ENCODE measurements at regions not wholly inside any gene's neighbourhood (a gene's known extent, or its start where the extent isn't known, plus 50 kb on each side); places are given as distances from the start of the nearest gene placed in this dataset.
A peak's percentile ranks its signal among the peaks of the same experiment; 100 is the strongest.

- Histone ChIP-seq H3K27me3 (replicated peaks in 1 of 2; ENCODE audit: control insufficient read depth in 2 of 2, insufficient read depth in 2 of 2, low read length in 1 of 2) (no peaks in the 10 kb centered on the region), H3K4me2 (ENCODE audit: control insufficient read depth, insufficient read depth) (peak overlapping the region; percentile 74; the same call in 1 of the 2 replicates), H3K27ac (ENCODE audit: control insufficient read depth, insufficient read depth) (no peak overlapping the region), H3K36me3 (ENCODE audit: control insufficient read depth in 2 of 2, insufficient read depth in 2 of 2, low read length in 1 of 2) (no peaks in the 10 kb centered on the region), H3K9ac (ENCODE audit: control insufficient read depth, insufficient read depth, low read length) (no peak overlapping the region), H3K4me1 (ENCODE audit: control insufficient read depth, insufficient read depth, low read length) (no peaks in the 10 kb centered on the region), H4K20me1 (ENCODE audit: control insufficient read depth, insufficient read depth) (no peaks in the 10 kb centered on the region), H2AFZ (ENCODE audit: control insufficient read depth, low read depth, low read length) (no peak overlapping the region), H3K79me2 (ENCODE audit: control insufficient read depth, insufficient read depth, low read length) (no peaks in the 10 kb centered on the region), H3K4me3 (no peak overlapping the region), H3K9me3 (replicated peaks; ENCODE audit: control insufficient read depth, insufficient read depth, low read length) (peaks cover 4% of the 10 kb centered on the region; the same call in 2 of the 3 replicates)
- in situ Hi-C loops (cut with MboI) (no loop called here), intact Hi-C loops (cut with micrococcal nuclease; ENCODE audit: unreplicated experiment) (no loop called here)
- no peak for FAIRE-seq
- no peak for DNase-seq (ENCODE audit: low read depth, low spot score)
- TF ChIP-seq KDM1A (IDR thresholded peaks at IDR 0.05; ENCODE audit: borderline replicate concordance): no peak
- TF ChIP-seq TARDBP (IDR thresholded peaks at IDR 0.05; ENCODE audit: borderline replicate concordance): no peak
- TF ChIP-seq TBL1XR1 (IDR thresholded peaks at IDR 0.05; ENCODE audit: low read depth, low read length): no peak
- TF ChIP-seq GATAD2B (conservative IDR thresholded peaks at IDR 0.05; ENCODE audit: low read depth): no peak
- no peak for TF ChIP-seq SP1 (IDR thresholded peaks at IDR 0.05; ENCODE audit: low read depth, low read length)
- no peak for TF ChIP-seq RAD51 (IDR thresholded peaks at IDR 0.05)
- no peak for TF ChIP-seq SMAD5 (IDR thresholded peaks at IDR 0.05; ENCODE audit: low read depth)
- TF ChIP-seq IKZF2 (IDR thresholded peaks at IDR 0.05): no peak
- TF ChIP-seq DPF2 (IDR thresholded peaks at IDR 0.05): no peak
- TF ChIP-seq HCFC1 (IDR thresholded peaks at IDR 0.05; ENCODE audit: low read length): no peak
- no peak for TF ChIP-seq NRF1 (conservative IDR thresholded peaks at IDR 0.05; ENCODE audit: low read depth, low read length)
- no peak for TF ChIP-seq NFIC (IDR thresholded peaks at IDR 0.05; ENCODE audit: low read depth, low read length)
- no peak for TF ChIP-seq CEBPZ (IDR thresholded peaks at IDR 0.05; ENCODE audit: low read depth, low read length)
- TF ChIP-seq JUND (IDR thresholded peaks at IDR 0.05; ENCODE audit: low read depth, low read length): no peak
- no peak for TF ChIP-seq SIN3A (IDR thresholded peaks at IDR 0.05; ENCODE audit: low read depth, low read length)
- TF ChIP-seq IRF3 (IDR thresholded peaks at IDR 0.05): no peak
- TF ChIP-seq LARP7 (IDR thresholded peaks at IDR 0.05): no peak
- TF ChIP-seq, protein P1, sequence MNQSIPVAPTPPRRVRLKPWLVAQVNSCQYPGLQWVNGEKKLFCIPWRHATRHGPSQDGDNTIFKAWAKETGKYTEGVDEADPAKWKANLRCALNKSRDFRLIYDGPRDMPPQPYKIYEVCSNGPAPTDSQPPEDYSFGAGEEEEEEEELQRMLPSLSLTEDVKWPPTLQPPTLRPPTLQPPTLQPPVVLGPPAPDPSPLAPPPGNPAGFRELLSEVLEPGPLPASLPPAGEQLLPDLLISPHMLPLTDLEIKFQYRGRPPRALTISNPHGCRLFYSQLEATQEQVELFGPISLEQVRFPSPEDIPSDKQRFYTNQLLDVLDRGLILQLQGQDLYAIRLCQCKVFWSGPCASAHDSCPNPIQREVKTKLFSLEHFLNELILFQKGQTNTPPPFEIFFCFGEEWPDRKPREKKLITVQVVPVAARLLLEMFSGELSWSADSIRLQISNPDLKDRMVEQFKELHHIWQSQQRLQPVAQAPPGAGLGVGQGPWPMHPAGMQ (IDR thresholded peaks at IDR 0.05; ENCODE audit: borderline replicate concordance): no peak
- TF ChIP-seq BACH1 (IDR thresholded peaks at IDR 0.05; ENCODE audit: borderline replicate concordance): no peak
- ChIA-PET SMC1A (ENCODE audit: uncharacterized antibody, unreplicated experiment) (interaction anchor here (0.7 to 1.5 kb wide), 5 partner anchors 8 to 75 kb away, joined by 3 to 7 read pairs (median 4); no protein-coding TSS in a partner anchor), POLR2A (no interaction called here), RAD21 (ENCODE audit: unreplicated experiment) (no interaction called here), CTCF (interaction anchor here (0.6 to 1.1 kb wide), 2 partner anchors 30 to 45 kb away, joined by 3 read pairs; no protein-coding TSS in a partner anchor)
- BruUV-seq (replicated peaks): no TSS peak
- no peak for ATAC-seq
Observed at GRCh38 chr4:104878936-104879335, 267.7 kb upstream of the TET2 start.

Measured in GM12878 (cell line).